ENCODE measurements at regions not wholly inside any gene's neighbourhood (a gene's known extent, or its start where the extent isn't known, plus 50 kb on each side); places are given as distances from the start of the nearest gene placed in this dataset.

DNA sequence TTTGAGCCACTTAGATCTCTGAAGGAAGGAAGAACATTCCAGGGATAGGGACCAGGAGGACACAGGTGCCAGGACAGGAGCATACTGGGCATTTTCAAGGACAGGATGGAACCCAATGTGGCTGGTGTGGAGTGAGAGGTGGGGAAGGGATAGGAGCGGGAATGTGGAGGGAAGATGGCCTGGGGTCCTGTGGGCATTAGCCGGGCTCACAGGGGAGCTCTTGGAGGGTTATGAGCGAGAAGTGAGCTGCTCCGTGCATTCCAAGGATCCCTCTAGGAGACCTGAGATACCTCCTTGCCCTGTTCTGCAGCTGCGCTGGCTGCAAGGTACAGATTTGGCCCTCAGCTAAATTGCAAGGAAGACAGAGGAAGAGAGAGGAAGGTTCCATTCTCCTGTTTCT is 87.5 kb downstream of the IER5 start:
- TF ChIP-seq, protein P1, sequence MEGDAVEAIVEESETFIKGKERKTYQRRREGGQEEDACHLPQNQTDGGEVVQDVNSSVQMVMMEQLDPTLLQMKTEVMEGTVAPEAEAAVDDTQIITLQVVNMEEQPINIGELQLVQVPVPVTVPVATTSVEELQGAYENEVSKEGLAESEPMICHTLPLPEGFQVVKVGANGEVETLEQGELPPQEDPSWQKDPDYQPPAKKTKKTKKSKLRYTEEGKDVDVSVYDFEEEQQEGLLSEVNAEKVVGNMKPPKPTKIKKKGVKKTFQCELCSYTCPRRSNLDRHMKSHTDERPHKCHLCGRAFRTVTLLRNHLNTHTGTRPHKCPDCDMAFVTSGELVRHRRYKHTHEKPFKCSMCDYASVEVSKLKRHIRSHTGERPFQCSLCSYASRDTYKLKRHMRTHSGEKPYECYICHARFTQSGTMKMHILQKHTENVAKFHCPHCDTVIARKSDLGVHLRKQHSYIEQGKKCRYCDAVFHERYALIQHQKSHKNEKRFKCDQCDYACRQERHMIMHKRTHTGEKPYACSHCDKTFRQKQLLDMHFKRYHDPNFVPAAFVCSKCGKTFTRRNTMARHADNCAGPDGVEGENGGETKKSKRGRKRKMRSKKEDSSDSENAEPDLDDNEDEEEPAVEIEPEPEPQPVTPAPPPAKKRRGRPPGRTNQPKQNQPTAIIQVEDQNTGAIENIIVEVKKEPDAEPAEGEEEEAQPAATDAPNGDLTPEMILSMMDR (tag by site-specific recombination; IDR thresholded peaks at IDR 0.05) = no peak
- TF ChIP-seq ZNF571 (tag by site-specific recombination; IDR thresholded peaks at IDR 0.05) = no peak
- TF ChIP-seq ZNF10 (tag by site-specific recombination; IDR thresholded peaks at IDR 0.05) = no peak
- no peak for TF ChIP-seq ZNF654 (tag by site-specific recombination; IDR thresholded peaks at IDR 0.05; ENCODE audit: low read depth)
- TF ChIP-seq SCRT2 (tag by site-specific recombination; IDR thresholded peaks at IDR 0.05) = no peak
- TF ChIP-seq, protein P2, sequence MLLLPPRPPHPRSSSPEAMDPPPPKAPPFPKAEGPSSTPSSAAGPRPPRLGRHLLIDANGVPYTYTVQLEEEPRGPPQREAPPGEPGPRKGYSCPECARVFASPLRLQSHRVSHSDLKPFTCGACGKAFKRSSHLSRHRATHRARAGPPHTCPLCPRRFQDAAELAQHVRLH (tag by site-specific recombination; IDR thresholded peaks at IDR 0.05) = no peak
- no peak for TF ChIP-seq HOXA7 (CRISPR knock-in tag; IDR thresholded peaks at IDR 0.05; ENCODE audit: borderline replicate concordance)
- TF ChIP-seq MEIS1 (CRISPR knock-in tag; IDR thresholded peaks at IDR 0.05; ENCODE audit: borderline replicate concordance) = no peak
- TF ChIP-seq, protein P3, sequence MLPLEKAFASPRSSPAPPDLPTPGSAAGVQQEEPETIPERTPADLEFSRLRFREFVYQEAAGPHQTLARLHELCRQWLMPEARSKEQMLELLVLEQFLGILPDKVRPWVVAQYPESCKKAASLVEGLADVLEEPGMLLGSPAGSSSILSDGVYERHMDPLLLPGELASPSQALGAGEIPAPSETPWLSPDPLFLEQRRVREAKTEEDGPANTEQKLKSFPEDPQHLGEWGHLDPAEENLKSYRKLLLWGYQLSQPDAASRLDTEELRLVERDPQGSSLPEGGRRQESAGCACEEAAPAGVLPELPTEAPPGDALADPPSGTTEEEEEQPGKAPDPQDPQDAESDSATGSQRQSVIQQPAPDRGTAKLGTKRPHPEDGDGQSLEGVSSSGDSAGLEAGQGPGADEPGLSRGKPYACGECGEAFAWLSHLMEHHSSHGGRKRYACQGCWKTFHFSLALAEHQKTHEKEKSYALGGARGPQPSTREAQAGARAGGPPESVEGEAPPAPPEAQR (tag by site-specific recombination; IDR thresholded peaks at IDR 0.05) = no peak
- TF ChIP-seq, protein P4, sequence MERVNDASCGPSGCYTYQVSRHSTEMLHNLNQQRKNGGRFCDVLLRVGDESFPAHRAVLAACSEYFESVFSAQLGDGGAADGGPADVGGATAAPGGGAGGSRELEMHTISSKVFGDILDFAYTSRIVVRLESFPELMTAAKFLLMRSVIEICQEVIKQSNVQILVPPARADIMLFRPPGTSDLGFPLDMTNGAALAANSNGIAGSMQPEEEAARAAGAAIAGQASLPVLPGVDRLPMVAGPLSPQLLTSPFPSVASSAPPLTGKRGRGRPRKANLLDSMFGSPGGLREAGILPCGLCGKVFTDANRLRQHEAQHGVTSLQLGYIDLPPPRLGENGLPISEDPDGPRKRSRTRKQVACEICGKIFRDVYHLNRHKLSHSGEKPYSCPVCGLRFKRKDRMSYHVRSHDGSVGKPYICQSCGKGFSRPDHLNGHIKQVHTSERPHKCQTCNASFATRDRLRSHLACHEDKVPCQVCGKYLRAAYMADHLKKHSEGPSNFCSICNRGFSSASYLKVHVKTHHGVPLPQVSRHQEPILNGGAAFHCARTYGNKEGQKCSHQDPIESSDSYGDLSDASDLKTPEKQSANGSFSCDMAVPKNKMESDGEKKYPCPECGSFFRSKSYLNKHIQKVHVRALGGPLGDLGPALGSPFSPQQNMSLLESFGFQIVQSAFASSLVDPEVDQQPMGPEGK (tag by site-specific recombination; IDR thresholded peaks at IDR 0.05) = no peak
- no peak for TF ChIP-seq ZFP37 (tag by site-specific recombination; IDR thresholded peaks at IDR 0.05)
- no peak for TF ChIP-seq ZNF121 (tag by site-specific recombination; IDR thresholded peaks at IDR 0.05)
- no peak for TF ChIP-seq KLF10 (tag by site-specific recombination; IDR thresholded peaks at IDR 0.05)
- TF ChIP-seq ZNF292 (tag by site-specific recombination; IDR thresholded peaks at IDR 0.05; ENCODE audit: borderline replicate concordance, low read depth) = no peak
